Nephron progenitor cell (in vitro differentiated cells): ENCODE measurements at regions not wholly inside any gene's neighbourhood (a gene's known extent, or its start where the extent isn't known, plus 50 kb on each side); places are given as distances from the start of the nearest gene placed in this dataset.
"Not testable (repeated sequence)": the region's sequence is repeated elsewhere in the genome, so short reads cannot be mapped to it uniquely, and the experiment has no call there.

ENCODE experiments used
- DNase-seq: peaks from one replicate; pipeline ENCODE4 v3.0.0; 2021
- H3K27ac Mint-ChIP-seq: 2 replicates; pipeline ENCODE4 v1.8.0; 2021; ENCODE audit warnings: mild to moderate bottlenecking, moderate library complexity, mixed read lengths
- H3K27me3 Mint-ChIP-seq: 2 replicates; pipeline ENCODE4 v1.8.0; 2021; ENCODE audit warnings: mild to moderate bottlenecking, low read depth, mixed read lengths; ENCODE audit not compliant: poor library complexity
- H3K36me3 Mint-ChIP-seq: 2 replicates; pipeline ENCODE4 v1.8.0; 2021; ENCODE audit warnings: low read depth, mixed read lengths
- H3K4me1 Mint-ChIP-seq: 2 replicates; pipeline ENCODE4 v1.8.0; 2021; ENCODE audit warnings: mixed read lengths
- H3K4me3 Mint-ChIP-seq: 2 replicates; pipeline ENCODE4 v1.8.0; 2021; ENCODE audit warnings: mild to moderate bottlenecking, moderate library complexity, mixed read lengths
- H3K9me3 Mint-ChIP-seq: 2 replicates; pipeline ENCODE4 v1.8.0; 2021; ENCODE audit warnings: mild to moderate bottlenecking, moderate library complexity, mixed read lengths
- CTCF ChIP-seq: fragments of 200-600 bp; sonication (generic); IDR thresholded peaks from 2 replicates; pipeline ENCODE4 v1.5.0; 2021; ENCODE audit warnings: antibody characterized with exemption

GRCh38 chr14:37778135-37778943 lies 182.9 kb downstream of the TTC6 start:
- DNase-seq: no peak
- Mint-ChIP-seq H3K27me3 (peaks cover 4% of the 10 kb centered on the region), H3K9me3 (peaks cover 21% of the 10 kb centered on the region), H3K36me3 (no peaks in the 10 kb centered on the region), H3K4me3 (no peak overlapping the region), H3K27ac (no peak overlapping the region), H3K4me1 (no peaks in the 10 kb centered on the region)
- TF ChIP-seq CTCF: no peak

GRCh38 chr14:37779480-37779879 lies 184.1 kb downstream of the TTC6 start:
- Mint-ChIP-seq H3K4me3 (no peak overlapping the region), H3K4me1 (no peaks in the 10 kb centered on the region), H3K27me3 (peaks cover 4% of the 10 kb centered on the region), H3K27ac (no peak overlapping the region), H3K36me3 (no peaks in the 10 kb centered on the region), H3K9me3 (peaks cover 11% of the 10 kb centered on the region)
- TF ChIP-seq CTCF: no peak
- no peak for DNase-seq

GRCh38 chr14:37780731-37781130 lies 185.3 kb downstream of the TTC6 start:
- not testable (repeated sequence) for H3K4me3 Mint-ChIP-seq, H3K4me1 Mint-ChIP-seq, H3K27ac Mint-ChIP-seq, DNase-seq, H3K27me3 Mint-ChIP-seq, H3K36me3 Mint-ChIP-seq
- peaks cover 15% of the 10 kb centered on the region for H3K9me3 Mint-ChIP-seq

GRCh38 chr14:37784203-37784826 lies 188.9 kb downstream of the TTC6 start:
- not testable (repeated sequence) for DNase-seq, H3K36me3 Mint-ChIP-seq, H3K27me3 Mint-ChIP-seq, H3K4me1 Mint-ChIP-seq, H3K4me3 Mint-ChIP-seq, H3K27ac Mint-ChIP-seq
- H3K9me3 Mint-ChIP-seq: peaks cover 20% of the 10 kb centered on the region

- H3K4me1 Mint-ChIP-seq, DNase-seq, H3K27me3 Mint-ChIP-seq, H3K27ac Mint-ChIP-seq, H3K36me3 Mint-ChIP-seq, H3K4me3 Mint-ChIP-seq: not testable (repeated sequence)
- peaks cover 20% of the 10 kb centered on the region for H3K9me3 Mint-ChIP-seq
These were observed 189.4 kb downstream of the TTC6 start for GRCh38 chr14:37784827-37785223.

GRCh38 chr14:37785298-37785697 lies 189.9 kb downstream of the TTC6 start:
- not testable (repeated sequence) for H3K27ac Mint-ChIP-seq, H3K4me1 Mint-ChIP-seq, H3K4me3 Mint-ChIP-seq, DNase-seq, H3K27me3 Mint-ChIP-seq, H3K36me3 Mint-ChIP-seq
- peaks cover 20% of the 10 kb centered on the region for H3K9me3 Mint-ChIP-seq

- H3K27ac Mint-ChIP-seq, DNase-seq, H3K4me1 Mint-ChIP-seq, H3K27me3 Mint-ChIP-seq, H3K4me3 Mint-ChIP-seq, H3K36me3 Mint-ChIP-seq: not testable (repeated sequence)
- H3K9me3 Mint-ChIP-seq: peaks cover 17% of the 10 kb centered on the region
These were observed 190.7 kb downstream of the TTC6 start for GRCh38 chr14:37786114-37786625.

- Mint-ChIP-seq H3K4me3 (no peak overlapping the region), H3K36me3 (no peaks in the 10 kb centered on the region), H3K27ac (no peak overlapping the region), H3K27me3 (peaks cover 8% of the 10 kb centered on the region), H3K9me3 (peaks cover 13% of the 10 kb centered on the region), H3K4me1 (peaks cover 5% of the 10 kb centered on the region)
- no peak for TF ChIP-seq CTCF
- DNase-seq: no peak
These were observed 192.6 kb downstream of the TTC6 start for GRCh38 chr14:37787879-37788494.
